ENCODE measurements at regions not wholly inside any gene's neighbourhood (a gene's known extent, or its start where the extent isn't known, plus 50 kb on each side); places are given as distances from the start of the nearest gene placed in this dataset.

DNA sequence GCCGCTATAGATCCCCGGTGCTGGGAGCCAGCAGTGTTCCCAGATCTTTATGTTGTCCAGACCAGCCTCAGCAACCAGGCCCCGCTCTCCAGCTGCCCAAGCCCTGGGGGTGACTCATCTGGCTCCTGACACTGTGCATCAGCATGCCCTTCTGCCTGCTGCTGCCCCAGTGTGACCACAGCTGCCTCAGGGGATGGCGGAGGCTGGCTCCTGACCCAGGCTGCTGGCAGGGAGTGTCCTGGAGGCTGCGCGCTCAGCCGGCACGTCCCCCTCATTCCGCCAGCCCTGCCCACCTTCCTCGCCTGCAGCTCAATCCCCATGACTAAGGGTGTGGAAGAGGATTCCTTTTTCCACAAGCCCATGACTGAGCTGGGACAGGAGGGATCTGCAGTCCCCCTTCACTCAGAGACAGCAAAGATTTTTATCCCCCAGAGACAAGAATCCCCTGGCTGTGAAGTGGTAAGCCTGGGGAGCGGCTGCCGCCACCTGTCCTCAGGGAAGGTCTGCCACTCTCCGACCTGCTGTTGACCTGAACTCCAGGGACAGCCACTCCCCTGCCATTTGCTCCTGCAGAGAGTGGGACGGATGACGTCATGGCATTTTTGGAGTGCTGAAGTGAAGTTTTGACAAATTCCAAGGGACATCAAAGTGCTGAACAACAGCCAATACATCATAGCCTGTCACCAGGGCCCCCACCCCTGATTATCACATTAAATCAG lies 182.8 kb upstream of the BMPER start:
- TF ChIP-seq, protein P1, sequence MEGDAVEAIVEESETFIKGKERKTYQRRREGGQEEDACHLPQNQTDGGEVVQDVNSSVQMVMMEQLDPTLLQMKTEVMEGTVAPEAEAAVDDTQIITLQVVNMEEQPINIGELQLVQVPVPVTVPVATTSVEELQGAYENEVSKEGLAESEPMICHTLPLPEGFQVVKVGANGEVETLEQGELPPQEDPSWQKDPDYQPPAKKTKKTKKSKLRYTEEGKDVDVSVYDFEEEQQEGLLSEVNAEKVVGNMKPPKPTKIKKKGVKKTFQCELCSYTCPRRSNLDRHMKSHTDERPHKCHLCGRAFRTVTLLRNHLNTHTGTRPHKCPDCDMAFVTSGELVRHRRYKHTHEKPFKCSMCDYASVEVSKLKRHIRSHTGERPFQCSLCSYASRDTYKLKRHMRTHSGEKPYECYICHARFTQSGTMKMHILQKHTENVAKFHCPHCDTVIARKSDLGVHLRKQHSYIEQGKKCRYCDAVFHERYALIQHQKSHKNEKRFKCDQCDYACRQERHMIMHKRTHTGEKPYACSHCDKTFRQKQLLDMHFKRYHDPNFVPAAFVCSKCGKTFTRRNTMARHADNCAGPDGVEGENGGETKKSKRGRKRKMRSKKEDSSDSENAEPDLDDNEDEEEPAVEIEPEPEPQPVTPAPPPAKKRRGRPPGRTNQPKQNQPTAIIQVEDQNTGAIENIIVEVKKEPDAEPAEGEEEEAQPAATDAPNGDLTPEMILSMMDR (IDR thresholded peaks at IDR 0.05; ENCODE audit: borderline replicate concordance, extremely low read depth, low read length, poor library complexity, severe bottlenecking), result no peak
- no peak for TF ChIP-seq EZH2 (IDR thresholded peaks at IDR 0.05; ENCODE audit: borderline replicate concordance, low read depth, low read length, severe bottlenecking)
